MCF 10A (cell line): ENCODE measurements at regions not wholly inside any gene's neighbourhood (a gene's known extent, or its start where the extent isn't known, plus 50 kb on each side); places are given as distances from the start of the nearest gene placed in this dataset.

Source experiments
- BruUV-seq: library from RNA; stranded (reverse); fragments of 400-500 nt; replicated peaks from 2 replicates; lab custom pipeline; 2021; lab: Mats Ljungman, UMichigan
- CTCF ChIA-PET: fragments of 300-600 bp; sonication (Branson Sonifier 250); formaldehyde crosslinking; extraction: SDS; loops from one replicate; lab custom pipeline; 2021; ENCODE audit warnings: antibody characterized with exemption, inconsistent platforms; lab: Yijun Ruan, JAX
- POLR2A ChIA-PET: fragments of 300-600, 350-650 bp; sonication (Branson Sonifier 250); formaldehyde crosslinking; extraction: SDS; loops from one replicate; lab custom pipeline; 2020; ENCODE audit warnings: antibody characterized with exemption, inconsistent platforms; lab: Yijun Ruan, JAX
- DNase-seq: peaks from one replicate; pipeline ENCODE4 v3.0.0-alpha.2; 2018; ENCODE audit not compliant: unreplicated experiment
- H3K27ac Mint-ChIP-seq: one replicate; pipeline ENCODE4 v1.8.0; 2022; ENCODE audit warnings: mild to moderate bottlenecking, low read depth, mixed read lengths; ENCODE audit not compliant: unreplicated experiment
- H3K27me3 Mint-ChIP-seq: one replicate; pipeline ENCODE4 v1.8.0; 2022; ENCODE audit warnings: mixed read lengths; ENCODE audit not compliant: insufficient read depth, unreplicated experiment
- H3K36me3 Mint-ChIP-seq: one replicate; pipeline ENCODE4 v1.8.0; 2022; ENCODE audit warnings: mild to moderate bottlenecking, moderate library complexity, mixed read lengths; ENCODE audit not compliant: insufficient read depth, unreplicated experiment
- H3K4me1 Mint-ChIP-seq: one replicate; pipeline ENCODE4 v1.8.0; 2022; ENCODE audit warnings: mixed read lengths; ENCODE audit not compliant: insufficient read depth, unreplicated experiment
- H3K4me3 Mint-ChIP-seq: one replicate; pipeline ENCODE4 v1.8.0; 2022; ENCODE audit warnings: mild to moderate bottlenecking, moderate library complexity, mixed read lengths; ENCODE audit not compliant: unreplicated experiment
- H3K9me3 Mint-ChIP-seq: one replicate; pipeline ENCODE4 v1.8.0; 2022; ENCODE audit warnings: mixed read lengths; ENCODE audit not compliant: unreplicated experiment
- CTCF ChIP-seq: fragments of 200-600 bp; IDR thresholded peaks from one replicate; pipeline ENCODE4 v1.8.0; 2022; ENCODE audit warnings: antibody characterized with exemption, mild to moderate bottlenecking; ENCODE audit not compliant: unreplicated experiment
- intact Hi-C: fragments of 100-400 bp; cut with micrococcal nuclease; formaldehyde crosslinking; loops from 2 replicates; pipeline ENCODE4 v1.14.1; 2022

- ChIA-PET POLR2A (interaction anchor here (0.6 to 1.2 kb wide), 4 partner anchors 13 to 1755 kb away, joined by 3 to 5 read pairs (median 3); no protein-coding TSS in a partner anchor), CTCF (interaction anchor here (0.6 to 1.9 kb wide), 4 partner anchors 17 to 143 kb away, joined by 3 to 8 read pairs (median 3); no protein-coding TSS in a partner anchor)
- Mint-ChIP-seq H3K9me3 (no peaks in the 10 kb centered on the region), H3K36me3 (no peaks in the 10 kb centered on the region), H3K27ac (no peak overlapping the region), H3K4me1 (no peaks in the 10 kb centered on the region), H3K4me3 (no peak overlapping the region), H3K27me3 (peaks cover 46% of the 10 kb centered on the region)
- intact Hi-C loops: no loop called here
- TF ChIP-seq CTCF: no peak
- DNase-seq: no peak
- BruUV-seq: no TSS peak
Observed at GRCh38 chr1:181987996-181988395, 73.5 kb downstream of the ZNF648 start.

- POLR2A ChIA-PET: interaction anchor here (0.6 to 1.2 kb wide), 2 partner anchors 30 to 1755 kb away, joined by 3 read pairs; no protein-coding TSS in a partner anchor
- no peak for DNase-seq
- no peaks in the 10 kb centered on the region for H3K9me3 Mint-ChIP-seq
- no peak overlapping the region for H3K27ac Mint-ChIP-seq
- H3K36me3 Mint-ChIP-seq: no peaks in the 10 kb centered on the region
- H3K27me3 Mint-ChIP-seq: peaks cover 49% of the 10 kb centered on the region
- no peaks in the 10 kb centered on the region for H3K4me1 Mint-ChIP-seq
- intact Hi-C loops: no loop called here
- CTCF ChIA-PET: interaction anchor here (0.6 to 2.1 kb wide), 5 partner anchors 16 to 144 kb away, joined by 3 to 8 read pairs (median 3); no protein-coding TSS in a partner anchor
- no TSS peak for BruUV-seq
- TF ChIP-seq CTCF: no peak
- H3K4me3 Mint-ChIP-seq: no peak overlapping the region
Observed at GRCh38 chr1:181987334-181987895, 74.1 kb downstream of the ZNF648 start.

- BruUV-seq: no TSS peak
- H3K9me3 Mint-ChIP-seq: no peaks in the 10 kb centered on the region
- CTCF ChIA-PET: interaction anchor here (1.9 to 2.1 kb wide), 2 partner anchors 16 to 50 kb away, joined by 7 to 8 read pairs; no protein-coding TSS in a partner anchor
- no peak overlapping the region for H3K27ac Mint-ChIP-seq
- TF ChIP-seq CTCF: no peak
- H3K36me3 Mint-ChIP-seq: no peaks in the 10 kb centered on the region
- H3K4me1 Mint-ChIP-seq: no peaks in the 10 kb centered on the region
- POLR2A ChIA-PET: no interaction called here
- H3K4me3 Mint-ChIP-seq: no peak overlapping the region
- DNase-seq: no peak
- peaks cover 49% of the 10 kb centered on the region for H3K27me3 Mint-ChIP-seq
- intact Hi-C loops: no loop called here
Observed at GRCh38 chr1:181986907-181987305, 74.6 kb downstream of the ZNF648 start.

- TF ChIP-seq CTCF: no peak
- Mint-ChIP-seq H3K4me3 (no peak overlapping the region), H3K9me3 (no peaks in the 10 kb centered on the region), H3K4me1 (no peaks in the 10 kb centered on the region), H3K27ac (no peak overlapping the region), H3K27me3 (peaks cover 51% of the 10 kb centered on the region), H3K36me3 (no peaks in the 10 kb centered on the region)
- intact Hi-C loops: no loop called here
- DNase-seq: no peak
- ChIA-PET POLR2A (interaction anchor here (0.6 to 1.5 kb wide), 2 partner anchors 15 to 37 kb away, joined by 3 read pairs; no protein-coding TSS in a partner anchor), CTCF (interaction anchor here (0.7 to 2.1 kb wide), 5 partner anchors 10 to 507 kb away, joined by 3 to 7 read pairs (median 3); no protein-coding TSS in a partner anchor)
- BruUV-seq: no TSS peak
Observed at GRCh38 chr1:181985936-181986906, 75.3 kb downstream of the ZNF648 start.
